Right renal cortex interstitium (tissue), 3 donors: ENCODE measurements at regions not wholly inside any gene's neighbourhood (a gene's known extent, or its start where the extent isn't known, plus 50 kb on each side); places are given as distances from the start of the nearest gene placed in this dataset.

Experiments used
- DNase-seq, 3 donors: peaks; one replicate each; pipeline ENCODE4 v3.0.0-alpha.2; 2013; ENCODE audit warnings: low read depth in 3 of 3, low spot score in 2 of 3

DNA sequence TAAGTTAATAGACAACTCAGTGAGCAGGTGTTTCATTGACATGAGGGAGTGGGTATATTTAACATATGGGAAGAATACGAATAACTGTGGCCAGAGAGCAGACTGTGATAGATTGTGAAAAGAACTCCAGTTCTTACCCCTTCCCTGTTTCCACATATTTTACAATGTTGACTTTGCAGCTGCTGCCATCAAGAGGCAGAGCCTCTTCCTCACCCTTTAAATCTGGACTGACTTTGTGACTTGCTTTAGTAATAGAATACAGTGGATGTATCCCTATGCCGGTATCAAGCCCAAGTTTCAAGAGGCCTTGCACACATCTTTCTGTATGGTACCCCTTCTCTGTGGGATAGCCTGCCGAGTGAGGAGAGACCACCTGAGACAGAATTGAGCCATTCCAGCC is 356.7 kb downstream of the ETNK1 start:
- no peak for DNase-seq

DNA sequence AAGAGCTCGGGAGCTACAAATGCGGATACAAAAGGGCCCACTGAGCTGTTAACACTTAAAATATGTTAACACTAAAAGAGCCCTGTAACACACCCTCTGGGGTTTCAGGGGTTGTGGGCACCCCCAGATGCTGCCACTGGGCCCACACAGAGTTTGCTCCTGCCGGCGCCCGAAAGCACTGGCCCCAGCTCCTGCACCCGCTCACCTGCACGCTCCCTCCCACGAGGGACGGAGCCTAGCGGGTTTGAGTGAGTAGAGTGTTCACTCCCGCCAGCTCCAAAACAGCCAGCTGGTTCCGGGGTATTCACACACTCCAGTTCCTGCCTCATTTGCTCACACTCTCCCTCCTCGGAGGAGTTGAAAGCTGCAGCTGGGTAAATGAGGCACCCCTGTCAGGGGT is 357.7 kb downstream of the ETNK1 start:
- DNase-seq = no peak

DNA sequence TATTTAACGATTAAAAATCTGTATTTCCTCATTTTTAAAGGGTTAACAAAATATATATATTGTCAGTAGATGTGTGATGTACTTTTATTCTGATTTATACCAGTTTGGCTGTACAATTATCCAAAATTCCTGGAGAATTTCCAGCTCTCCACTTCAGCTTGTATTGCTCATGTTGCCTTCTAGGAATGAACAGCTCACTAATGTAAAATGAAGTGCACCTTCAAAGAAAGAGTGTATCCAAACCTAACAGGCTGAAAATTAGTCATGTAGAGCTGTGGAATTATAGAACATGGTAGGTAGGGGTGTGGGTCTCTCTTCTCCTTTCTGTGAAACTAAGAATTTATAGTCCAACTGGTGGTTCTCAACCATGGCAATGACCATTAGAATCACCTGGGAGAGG is 362.0 kb downstream of the ETNK1 start:
- no peak for DNase-seq

DNA sequence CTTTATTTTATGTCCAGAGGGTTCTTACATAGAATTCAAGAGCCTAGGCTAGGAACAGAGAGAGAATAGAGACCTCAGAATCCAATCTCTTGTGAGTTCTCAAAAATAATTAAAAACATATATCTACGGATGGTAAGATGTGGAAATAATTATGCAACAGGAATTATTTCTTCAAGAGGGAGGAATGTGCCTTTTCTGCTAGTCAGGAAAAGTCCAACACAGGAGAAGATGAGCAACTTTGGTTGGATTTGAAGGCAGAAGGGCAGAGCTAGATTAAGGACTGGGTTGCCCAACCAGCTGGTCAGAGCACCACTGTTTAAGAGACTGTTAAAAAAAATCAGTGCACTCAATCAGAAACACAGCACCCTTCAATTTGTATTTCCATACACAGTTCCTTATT is 365.5 kb downstream of the ETNK1 start:
- DNase-seq = no peak

DNA sequence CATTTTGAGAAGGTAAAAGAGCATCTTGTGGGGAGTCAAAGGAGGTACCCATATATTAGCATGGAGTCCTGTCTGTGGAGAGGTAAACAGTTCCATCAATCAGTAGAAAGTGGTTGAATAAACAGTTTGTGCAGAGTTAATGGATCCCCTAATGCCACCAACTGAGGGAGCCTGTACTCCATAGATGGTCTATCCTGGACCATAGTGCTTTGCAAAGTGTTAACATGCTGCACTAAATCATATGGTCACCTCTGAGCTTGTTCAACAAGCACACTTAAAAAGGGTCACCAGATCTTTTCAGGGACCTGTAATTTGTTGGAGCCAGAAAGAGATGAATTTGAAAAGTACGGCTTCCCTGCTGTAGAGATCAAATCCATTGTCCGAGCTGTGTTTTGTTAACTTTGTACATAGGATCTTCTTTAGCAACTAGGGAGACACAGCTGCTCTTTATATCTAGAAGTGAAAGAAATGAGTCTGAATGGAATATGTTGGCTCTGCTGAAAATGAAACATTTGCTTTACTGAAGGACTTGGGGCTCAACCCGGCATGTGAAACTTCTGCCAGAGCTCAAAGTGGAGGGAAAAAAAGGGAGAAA is 366.4 kb downstream of the ETNK1 start:
- no peak for DNase-seq

DNA sequence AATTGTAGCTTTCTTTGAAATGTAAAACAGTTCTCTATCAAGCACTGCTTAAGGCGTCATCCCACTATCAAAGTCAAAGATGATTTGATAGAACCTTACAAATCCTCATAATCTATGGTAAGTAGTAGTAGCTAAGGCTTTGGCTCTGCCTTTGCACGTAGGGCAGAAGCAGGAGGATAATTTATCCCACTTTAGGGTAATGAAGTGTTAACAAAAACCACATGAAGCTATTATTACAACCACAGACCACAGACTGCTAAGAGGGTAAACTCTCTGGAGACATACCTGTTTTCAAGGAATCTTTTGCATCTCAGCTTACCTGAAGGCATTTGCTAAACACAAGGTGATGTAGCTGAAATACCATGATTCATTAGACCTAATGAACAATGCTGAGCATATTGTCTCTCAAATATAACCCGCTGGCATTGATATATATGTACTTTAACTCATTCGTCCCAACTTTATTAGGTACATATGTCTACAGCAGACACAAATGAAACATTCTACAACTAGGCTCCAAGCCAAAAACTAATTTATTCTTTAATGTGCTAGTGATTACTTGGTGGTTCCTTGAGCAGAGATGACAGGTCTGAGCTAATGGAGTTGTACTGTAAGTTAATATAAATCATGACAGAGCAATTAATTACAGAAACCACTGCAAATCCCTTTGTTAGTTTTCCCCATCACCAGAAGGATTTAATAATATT is 368.8 kb downstream of the ETNK1 start:
- no peak for DNase-seq

DNA sequence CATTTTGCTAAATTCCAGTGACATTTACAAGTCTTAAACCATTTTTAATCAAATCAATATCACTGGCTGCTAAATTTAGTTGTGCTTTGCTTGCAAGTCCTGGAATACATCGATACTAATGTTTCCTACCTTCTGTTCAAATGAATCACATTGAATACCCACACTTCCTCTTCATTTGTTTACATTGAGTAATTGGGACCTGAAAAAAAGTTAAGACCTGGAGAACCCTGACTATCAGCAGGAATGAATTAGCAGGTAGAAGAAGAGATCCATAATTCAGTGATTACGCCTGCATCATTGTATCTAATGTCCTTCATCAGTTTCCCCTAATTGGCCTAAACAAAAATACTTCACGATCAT is 369.3 kb downstream of the ETNK1 start:
- DNase-seq = no peak

DNA sequence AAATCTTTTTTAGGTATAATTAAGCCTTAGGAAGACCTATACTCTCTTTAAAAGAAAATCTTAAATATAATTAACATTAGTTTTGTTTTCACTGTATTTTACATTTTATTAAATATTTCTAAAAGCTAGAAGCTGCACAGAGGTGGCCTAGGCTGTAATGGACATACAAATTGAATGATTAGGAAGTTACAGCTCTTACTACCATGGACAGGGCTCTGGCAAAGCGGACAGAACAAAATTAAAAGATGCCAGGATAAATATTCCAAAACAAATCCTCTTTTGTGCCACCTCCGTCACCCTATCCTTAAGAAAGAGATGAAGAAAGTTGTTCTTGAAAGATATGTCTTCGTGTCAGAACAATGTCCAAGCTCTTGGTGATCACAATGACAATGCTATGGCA is 376.5 kb downstream of the ETNK1 start:
- DNase-seq = no peak

DNA sequence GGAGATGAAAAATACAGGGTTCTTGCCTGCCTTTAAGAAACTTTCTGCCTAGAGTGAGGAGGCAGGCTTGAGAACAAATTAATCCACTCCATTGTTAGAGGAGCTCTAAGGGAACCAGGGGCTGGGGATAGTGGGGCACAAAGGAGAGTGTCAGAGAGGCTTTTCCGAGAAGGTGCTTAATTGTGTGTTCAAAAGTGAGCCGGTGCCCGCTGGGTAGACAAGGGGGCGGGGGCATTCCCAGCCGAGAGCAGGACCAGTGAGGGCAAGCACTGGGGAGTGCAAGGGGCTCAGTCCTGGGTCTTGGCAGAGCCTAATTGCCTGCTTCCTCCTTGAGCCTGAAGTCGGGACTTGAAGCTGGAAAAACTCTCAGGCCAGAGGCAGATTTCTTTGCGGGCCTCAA is 377.4 kb downstream of the ETNK1 start:
- no peak for DNase-seq

DNA sequence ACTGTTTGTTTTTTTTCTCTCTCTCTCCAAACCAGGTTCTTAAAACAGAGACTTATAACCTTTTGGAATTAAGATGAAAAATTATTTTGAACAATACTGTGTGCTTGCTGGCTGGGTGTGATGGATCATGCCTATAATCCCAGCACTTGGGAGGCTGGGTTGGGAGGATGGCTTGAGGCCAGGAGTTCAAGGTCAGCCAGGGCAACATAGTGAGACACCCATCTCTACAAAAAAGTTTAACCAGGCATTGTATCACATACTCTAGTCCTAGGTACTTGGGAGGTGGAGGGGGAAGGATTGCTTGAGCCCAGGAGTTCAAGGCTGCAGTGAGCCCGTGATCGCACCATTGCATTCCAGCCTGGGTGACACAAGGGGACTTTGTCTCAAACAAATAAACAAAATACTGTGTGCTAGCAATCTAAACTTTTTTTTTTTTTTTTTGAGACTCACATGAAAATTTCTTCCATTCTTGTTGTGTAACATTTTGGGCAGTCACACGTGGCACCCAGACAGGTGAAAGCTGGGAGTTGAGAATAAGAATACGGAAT is 379.6 kb downstream of the ETNK1 start:
- DNase-seq = no peak

DNA sequence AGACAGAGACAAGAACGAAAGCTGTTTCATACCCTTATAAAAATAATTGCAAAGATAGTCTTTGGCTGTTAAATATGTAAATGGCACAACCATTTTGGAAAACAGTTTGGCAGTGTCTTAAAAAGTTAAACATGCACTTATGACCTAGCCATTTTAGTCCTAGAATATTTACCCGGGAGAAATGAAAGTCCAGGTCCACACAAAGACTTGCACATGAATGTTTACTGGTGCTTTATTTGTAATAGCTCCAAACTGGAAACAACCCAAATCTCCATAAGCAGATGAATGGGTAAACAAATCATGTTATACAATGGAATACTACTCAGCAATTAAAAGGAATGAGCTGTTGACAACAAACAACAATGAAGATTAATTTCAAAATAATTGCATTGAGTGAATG is 380.4 kb downstream of the ETNK1 start:
- no peak for DNase-seq

DNA sequence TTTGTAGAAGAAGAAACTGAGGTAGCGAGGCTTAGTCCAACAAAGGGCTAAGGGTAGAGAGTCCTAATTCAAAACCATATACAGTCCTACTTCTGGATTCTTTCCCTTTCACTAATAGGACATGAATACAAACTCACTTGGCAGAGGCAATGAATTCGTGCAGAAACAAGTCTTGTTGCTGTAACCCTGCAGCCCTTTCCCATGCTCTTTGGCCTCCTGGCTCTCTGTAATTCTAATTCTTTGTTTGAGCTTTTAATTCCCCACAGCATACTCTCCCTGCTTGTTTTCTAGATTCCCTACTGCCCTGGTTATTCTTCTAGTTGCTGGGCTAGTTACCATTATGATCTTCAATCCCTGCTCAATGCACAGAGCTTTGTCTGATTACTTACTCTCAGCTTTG is 381.4 kb downstream of the ETNK1 start:
- peak in 1 of 3 donors; percentile 1 for DNase-seq

DNA sequence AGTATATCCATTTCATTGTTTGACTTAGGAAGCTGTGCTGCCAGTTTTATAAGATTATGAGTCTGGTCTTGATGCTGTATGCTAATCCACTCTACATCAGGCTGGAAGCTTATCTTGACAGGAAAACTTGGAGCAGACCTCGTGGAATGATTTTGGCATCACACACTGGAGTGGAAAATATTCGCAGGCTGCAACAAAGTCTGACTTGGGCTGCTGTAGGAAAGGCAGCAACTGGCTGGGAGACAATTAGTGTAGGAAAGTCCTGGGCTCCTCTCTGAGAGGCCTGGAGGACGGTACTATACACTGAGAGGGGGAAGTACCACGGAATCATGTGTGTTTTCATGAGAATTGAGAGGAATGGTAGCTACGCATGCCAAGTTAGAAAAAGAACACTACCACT is 383.7 kb downstream of the ETNK1 start:
- no peak for DNase-seq

DNA sequence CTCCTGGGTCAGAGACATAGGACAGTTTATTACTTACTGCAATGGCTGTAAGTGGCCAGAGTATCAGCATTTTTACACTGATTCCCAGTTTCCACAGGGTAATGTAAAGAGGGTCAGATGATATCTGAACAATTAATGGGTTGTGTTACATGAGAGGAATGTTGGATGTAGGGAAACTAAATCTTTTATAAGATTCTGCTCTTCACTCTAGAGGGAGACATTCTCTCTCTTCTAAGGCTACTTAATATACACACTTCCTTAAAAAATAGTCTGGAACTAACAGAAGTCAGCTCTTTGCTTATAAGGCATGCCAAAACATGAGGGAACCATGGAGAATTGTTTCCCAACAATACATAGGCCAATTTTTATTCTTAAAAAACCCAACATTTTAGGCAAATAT is 389.8 kb downstream of the ETNK1 start:
- DNase-seq = no peak

DNA sequence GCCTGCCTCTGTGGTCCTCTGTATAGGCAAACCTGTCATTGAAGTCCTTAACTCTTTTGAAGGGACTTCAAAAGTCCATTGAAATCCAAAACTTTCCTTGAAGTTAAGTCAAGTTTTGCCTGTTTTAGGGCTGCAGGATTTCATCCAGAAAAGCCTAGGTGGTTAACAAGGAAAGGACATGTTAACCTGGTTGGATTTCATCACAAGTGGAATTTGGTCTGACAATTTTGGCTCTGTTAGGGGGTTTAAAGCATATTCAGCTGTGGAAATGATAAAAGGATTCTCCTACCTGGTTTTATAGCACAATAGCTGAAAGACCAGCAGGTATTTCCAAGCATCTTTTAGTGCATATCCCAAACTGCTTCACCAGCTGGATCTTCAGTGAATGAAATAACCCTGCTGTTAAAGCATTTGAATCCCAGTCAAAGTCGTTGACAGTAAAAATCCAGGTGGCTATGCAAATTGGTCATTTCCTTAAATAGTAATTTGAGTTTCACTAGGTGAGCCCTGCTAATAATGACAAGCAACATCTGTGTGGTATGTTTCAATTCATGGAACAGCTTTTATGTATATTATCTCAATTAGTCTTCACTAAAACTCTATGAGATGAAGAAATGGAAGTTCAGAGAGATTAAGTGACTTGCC is 400.5 kb downstream of the ETNK1 start:
- DNase-seq = no peak

DNA sequence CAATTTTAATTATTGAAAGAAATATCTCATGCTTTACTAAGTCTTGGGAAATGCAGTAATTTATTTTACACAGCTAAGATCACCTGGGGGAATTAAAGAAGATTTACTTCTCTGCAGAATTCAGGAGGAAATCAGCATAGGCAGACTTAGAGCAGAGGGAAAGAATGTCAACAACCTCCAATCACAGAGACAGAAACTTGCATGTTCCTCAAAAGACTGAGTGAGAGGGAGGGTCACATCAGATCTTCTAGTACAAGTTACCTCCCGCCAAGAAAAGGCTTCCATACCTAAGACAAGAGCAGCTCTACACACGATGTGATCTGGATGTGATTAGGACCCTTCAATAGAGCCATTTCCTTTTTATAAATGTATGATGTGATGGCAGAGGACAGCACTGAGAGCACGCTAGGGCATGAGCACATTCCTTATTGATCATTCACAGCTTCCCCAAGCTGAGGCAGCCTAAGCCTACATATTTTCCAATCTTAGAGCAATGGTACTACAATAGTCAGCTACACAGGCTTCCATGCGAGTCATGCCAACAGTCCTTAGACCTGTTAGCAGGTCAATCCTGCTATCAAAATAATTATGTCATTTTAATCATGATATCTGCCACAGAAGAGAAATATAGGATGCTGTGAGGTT is 403.3 kb downstream of the ETNK1 start:
- DNase-seq = no peak

DNA sequence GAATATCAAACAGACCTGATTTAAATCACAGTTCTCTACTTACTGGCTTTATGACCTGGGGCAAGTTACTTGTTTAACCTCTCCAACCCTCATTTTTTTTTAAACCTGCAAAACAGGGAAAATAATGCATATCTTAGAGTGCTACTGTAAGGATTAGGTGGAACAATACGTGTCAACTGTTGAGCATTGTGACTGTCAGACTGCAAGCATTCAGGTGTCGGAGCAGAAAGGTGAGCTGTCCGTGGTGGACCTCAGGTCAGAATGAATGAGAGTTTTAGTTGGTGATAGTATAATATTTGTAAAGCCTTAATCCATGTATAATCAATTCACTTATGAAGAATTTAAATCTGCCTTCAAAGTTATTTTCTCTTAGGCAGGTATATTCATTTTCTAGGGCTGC is 404.2 kb downstream of the ETNK1 start:
- no peak for DNase-seq

DNA sequence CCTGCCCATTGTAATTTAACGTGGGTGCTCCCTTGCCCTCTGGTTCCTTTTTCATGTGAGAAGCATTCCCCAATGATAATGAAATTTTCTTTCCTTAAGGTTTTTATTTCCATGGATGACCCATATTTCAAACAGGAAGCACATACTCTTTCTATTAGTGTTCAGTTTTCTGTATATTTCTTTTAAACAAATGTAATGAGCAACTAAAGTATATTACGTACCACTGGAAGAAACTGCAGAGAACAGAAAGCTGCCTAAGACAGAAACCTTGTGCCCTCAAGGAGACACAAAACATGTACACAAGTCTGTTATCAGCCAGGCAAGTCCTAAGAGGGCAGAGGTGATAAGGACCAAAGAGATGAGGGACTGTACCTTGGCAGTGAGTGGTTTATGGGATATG is 414.9 kb downstream of the ETNK1 start:
- no peak for DNase-seq

DNA sequence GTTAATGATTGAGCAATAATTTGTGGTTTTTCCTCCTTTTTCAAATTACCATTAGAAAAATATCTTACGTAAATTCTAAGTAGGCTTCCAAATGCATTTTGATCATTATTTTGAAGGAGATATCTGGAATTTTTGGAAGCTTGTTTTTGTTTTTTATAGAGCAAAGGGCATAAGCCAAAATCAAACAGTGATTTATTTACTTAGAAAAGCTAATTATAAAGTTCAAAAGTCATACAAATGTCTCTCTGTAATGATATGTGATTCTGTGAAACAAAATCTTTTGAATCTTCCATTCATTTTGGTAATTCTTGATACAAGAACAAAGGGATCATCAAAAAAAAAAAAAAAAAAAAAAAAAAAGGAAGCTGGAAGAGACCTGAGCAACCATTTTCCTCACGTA is 416.8 kb downstream of the ETNK1 start:
- DNase-seq = no peak

DNA sequence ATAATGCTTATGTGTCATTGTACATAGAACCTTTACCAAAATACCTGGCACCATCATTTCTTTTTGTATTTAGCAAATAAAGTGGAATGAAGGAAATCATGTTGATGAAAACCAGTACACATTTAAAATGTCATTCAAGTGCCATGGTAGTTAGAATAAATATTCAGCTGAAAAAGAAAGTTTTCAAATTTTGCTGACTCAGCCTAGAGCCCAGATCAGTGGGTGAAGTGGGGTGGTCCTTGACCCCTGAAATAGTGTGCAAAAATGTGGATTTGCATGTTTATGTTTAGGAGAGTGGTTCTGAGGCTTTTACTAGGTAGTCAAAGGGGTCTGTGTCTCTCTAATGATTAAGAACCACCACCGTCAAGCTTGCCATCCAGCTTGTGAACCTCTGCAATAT is 418.7 kb downstream of the ETNK1 start:
- no peak for DNase-seq

DNA sequence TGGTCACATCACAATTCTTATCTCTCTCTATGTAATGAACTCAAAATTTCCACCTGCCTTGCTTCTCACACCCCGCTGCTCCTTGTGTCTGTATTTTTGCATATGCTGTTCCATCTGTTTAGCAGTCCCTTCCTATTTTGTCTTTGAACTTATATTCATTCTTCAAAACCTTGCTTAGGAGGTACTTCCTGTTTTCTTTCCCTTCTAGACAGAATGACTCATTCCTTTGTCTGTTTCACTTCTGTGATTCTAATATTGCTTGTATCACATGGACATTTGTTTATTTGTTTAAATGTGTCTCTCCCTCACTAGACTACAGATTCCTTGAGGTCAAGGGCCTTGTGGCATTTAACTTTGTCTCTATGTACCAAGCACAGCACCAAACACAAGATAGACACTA is 424.2 kb downstream of the ETNK1 start:
- DNase-seq = no peak

DNA sequence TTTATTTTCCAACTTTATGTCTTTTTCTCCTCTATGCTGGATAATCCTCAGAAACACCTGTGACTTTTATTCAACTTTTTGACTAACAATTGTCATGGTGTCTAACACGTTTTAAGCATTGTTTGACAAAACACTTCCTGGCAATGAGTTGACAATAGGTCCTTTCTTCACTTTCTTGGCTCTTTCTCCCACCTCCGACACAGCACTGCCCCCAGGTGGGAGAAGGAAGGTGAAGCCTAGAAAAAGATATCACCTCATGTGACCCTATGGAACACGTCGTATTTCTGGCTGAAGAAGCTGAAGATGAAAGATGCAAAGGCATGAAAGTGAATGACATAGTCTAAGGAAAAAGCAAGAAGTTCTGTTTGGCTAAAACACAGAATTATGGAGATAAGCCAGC is 430.0 kb downstream of the ETNK1 start:
- DNase-seq = no peak
